ENCODE measurements at regions not wholly inside any gene's neighbourhood (a gene's known extent, or its start where the extent isn't known, plus 50 kb on each side); places are given as distances from the start of the nearest gene placed in this dataset.

GRCh38 chr20:40835321-40835720 lies 146.3 kb upstream of the MAFB start:
- Histone ChIP-seq H3K27ac (ENCODE audit: low read depth in 2 of 2, low read length in 1 of 2) (no peak overlapping the region), H3K4me1 (ENCODE audit: control insufficient read depth in 2 of 2, insufficient read depth in 2 of 2, low read length in 1 of 2) (no peaks in the 10 kb centered on the region), H3K9me3 (ENCODE audit: control insufficient read depth in 2 of 2, insufficient read depth in 1 of 2, low read depth in 1 of 2, low read length in 1 of 2) (peaks cover 2 to 9% of the 10 kb centered on the region in 2 donors), H3K27me3 (ENCODE audit: control insufficient read depth in 1 of 2, insufficient read depth in 2 of 2, low read length in 2 of 2) (no peaks in the 10 kb centered on the region), H3K36me3 (ENCODE audit: control insufficient read depth in 2 of 2, insufficient read depth in 2 of 2, low read length in 1 of 2) (no peaks in the 10 kb centered on the region), H3K4me3 (ENCODE audit: low read depth in 1 of 2, low read length in 2 of 2) (no peak overlapping the region)
- 56 to 65% methylated on average over 5 of the region's 5 CpGs for WGBS, 2 donors

- no peak overlapping the region for H3K27ac ChIP-seq (ENCODE audit: low read depth in 2 of 2, low read length in 1 of 2)
- 74 to 77% methylated on average over 3 of the region's 3 CpGs for WGBS, 2 donors
Measured at GRCh38 chr20:40838509-40838908, 149.5 kb upstream of the MAFB start.

GRCh38 chr20:40843251-40843650 lies 154.2 kb upstream of the MAFB start:
- H3K27me3 ChIP-seq (ENCODE audit: control insufficient read depth in 1 of 2, insufficient read depth in 2 of 2, low read length in 2 of 2): no peaks in the 10 kb centered on the region
- 25 to 28% methylated on average over 1 of the region's 1 CpG for WGBS, 2 donors
- H3K4me1 ChIP-seq (ENCODE audit: control insufficient read depth in 2 of 2, insufficient read depth in 2 of 2, low read length in 1 of 2): no peaks in the 10 kb centered on the region

More at GRCh38 chr20:40838509-40838908, 149.5 kb upstream of the MAFB start:
- no peak overlapping the region for H3K4me3 ChIP-seq (ENCODE audit: low read depth in 1 of 2, low read length in 2 of 2)
- H3K27me3 ChIP-seq (ENCODE audit: control insufficient read depth in 1 of 2, insufficient read depth in 2 of 2, low read length in 2 of 2): no peaks in the 10 kb centered on the region
- peaks cover 2 to 6% of the 10 kb centered on the region in 2 donors for H3K9me3 ChIP-seq (ENCODE audit: control insufficient read depth in 2 of 2, insufficient read depth in 1 of 2, low read depth in 1 of 2, low read length in 1 of 2)
- H3K36me3 ChIP-seq (ENCODE audit: control insufficient read depth in 2 of 2, insufficient read depth in 2 of 2, low read length in 1 of 2): no peaks in the 10 kb centered on the region
- no peaks in the 10 kb centered on the region for H3K4me1 ChIP-seq (ENCODE audit: control insufficient read depth in 2 of 2, insufficient read depth in 2 of 2, low read length in 1 of 2)

GRCh38 chr20:40844332-40844731 lies 155.3 kb upstream of the MAFB start:
- Histone ChIP-seq H3K27ac (ENCODE audit: low read depth in 2 of 2, low read length in 1 of 2) (no peak overlapping the region), H3K4me1 (ENCODE audit: control insufficient read depth in 2 of 2, insufficient read depth in 2 of 2, low read length in 1 of 2) (peaks cover 0 to 5% of the 10 kb centered on the region in 2 donors), H3K36me3 (ENCODE audit: control insufficient read depth in 2 of 2, insufficient read depth in 2 of 2, low read length in 1 of 2) (no peaks in the 10 kb centered on the region), H3K4me3 (ENCODE audit: low read depth in 1 of 2, low read length in 2 of 2) (no peak overlapping the region), H3K27me3 (ENCODE audit: control insufficient read depth in 1 of 2, insufficient read depth in 2 of 2, low read length in 2 of 2) (no peaks in the 10 kb centered on the region), H3K9me3 (ENCODE audit: control insufficient read depth in 2 of 2, insufficient read depth in 1 of 2, low read depth in 1 of 2, low read length in 1 of 2) (peaks cover 0 to 4% of the 10 kb centered on the region in 2 donors)
- WGBS, 2 donors: 80 to 85% methylated on average over 7 of the region's 7 CpGs

More at GRCh38 chr20:40843251-40843650, 154.2 kb upstream of the MAFB start:
- H3K9me3 ChIP-seq (ENCODE audit: control insufficient read depth in 2 of 2, insufficient read depth in 1 of 2, low read depth in 1 of 2, low read length in 1 of 2): peaks cover 0 to 4% of the 10 kb centered on the region in 2 donors
- no peak overlapping the region for H3K4me3 ChIP-seq (ENCODE audit: low read depth in 1 of 2, low read length in 2 of 2)
- H3K27ac ChIP-seq (ENCODE audit: low read depth in 2 of 2, low read length in 1 of 2): no peak overlapping the region
- H3K36me3 ChIP-seq (ENCODE audit: control insufficient read depth in 2 of 2, insufficient read depth in 2 of 2, low read length in 1 of 2): no peaks in the 10 kb centered on the region

DNA sequence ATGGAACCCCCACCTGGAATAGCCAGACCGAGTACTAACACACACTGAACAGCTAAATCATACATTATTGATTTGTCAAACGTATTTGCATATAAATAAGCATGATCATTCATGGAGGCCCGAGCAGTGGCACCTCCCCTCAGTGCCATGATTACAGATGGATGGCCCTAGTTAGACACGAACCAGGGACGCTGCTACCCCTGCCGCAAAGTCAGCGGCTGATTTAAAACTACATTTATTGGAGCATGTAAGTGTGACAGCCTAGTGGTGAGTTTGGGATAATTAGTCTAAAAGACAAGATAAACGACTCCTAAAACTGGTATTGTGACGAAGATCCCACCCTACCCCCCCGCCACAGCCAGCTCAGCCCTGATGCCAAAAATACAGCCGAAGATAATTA lies 159.1 kb upstream of the MAFB start:
- WGBS, 2 donors: 59 to 61% methylated on average over 11 of the region's 11 CpGs
- H3K4me3 ChIP-seq (ENCODE audit: low read depth in 1 of 2, low read length in 2 of 2): no peak overlapping the region
- peaks cover 0 to 5% of the 10 kb centered on the region in 2 donors for H3K4me1 ChIP-seq (ENCODE audit: control insufficient read depth in 2 of 2, insufficient read depth in 2 of 2, low read length in 1 of 2)
- H3K9me3 ChIP-seq (ENCODE audit: control insufficient read depth in 2 of 2, insufficient read depth in 1 of 2, low read depth in 1 of 2, low read length in 1 of 2): peaks cover 0 to 4% of the 10 kb centered on the region in 2 donors
- no peaks in the 10 kb centered on the region for H3K36me3 ChIP-seq (ENCODE audit: control insufficient read depth in 2 of 2, insufficient read depth in 2 of 2, low read length in 1 of 2)
- H3K27ac ChIP-seq (ENCODE audit: low read depth in 2 of 2, low read length in 1 of 2): no peak overlapping the region
- H3K27me3 ChIP-seq (ENCODE audit: control insufficient read depth in 1 of 2, insufficient read depth in 2 of 2, low read length in 2 of 2): no peaks in the 10 kb centered on the region

GRCh38 chr20:40848526-40848925 lies 159.5 kb upstream of the MAFB start:
- H3K9me3 ChIP-seq (ENCODE audit: control insufficient read depth in 2 of 2, insufficient read depth in 1 of 2, low read depth in 1 of 2, low read length in 1 of 2): peaks cover 0 to 4% of the 10 kb centered on the region in 2 donors
- peak overlapping the region in 1 of 2 donors; percentile 27 for H3K27ac ChIP-seq (ENCODE audit: low read depth in 2 of 2, low read length in 1 of 2)
- H3K27me3 ChIP-seq (ENCODE audit: control insufficient read depth in 1 of 2, insufficient read depth in 2 of 2, low read length in 2 of 2): no peaks in the 10 kb centered on the region
- H3K4me1 ChIP-seq (ENCODE audit: control insufficient read depth in 2 of 2, insufficient read depth in 2 of 2, low read length in 1 of 2): peaks cover 0 to 5% of the 10 kb centered on the region in 2 donors
- no peaks in the 10 kb centered on the region for H3K36me3 ChIP-seq (ENCODE audit: control insufficient read depth in 2 of 2, insufficient read depth in 2 of 2, low read length in 1 of 2)
- WGBS, 2 donors: 39 to 53% methylated on average over 9 of the region's 9 CpGs
- H3K4me3 ChIP-seq (ENCODE audit: low read depth in 1 of 2, low read length in 2 of 2): no peak overlapping the region

DNA sequence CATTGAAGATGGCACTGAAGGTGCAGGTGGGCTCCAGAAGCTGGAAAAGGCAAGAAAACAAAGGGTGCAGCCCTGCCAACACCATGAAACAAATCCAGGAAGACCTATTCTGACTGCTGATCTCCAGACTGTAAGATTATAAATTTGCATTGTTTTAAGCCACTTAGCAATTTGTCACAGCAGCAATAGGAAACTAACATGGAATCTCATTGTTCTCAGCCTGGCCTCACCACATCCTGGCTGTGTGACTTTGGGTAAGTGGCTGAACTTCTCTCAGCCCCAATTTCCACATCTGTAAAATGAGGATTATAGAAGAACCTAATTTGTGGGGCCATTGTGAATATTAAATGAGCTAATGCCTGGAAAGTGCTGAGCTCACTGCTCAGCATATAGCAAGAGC lies 160.4 kb upstream of the MAFB start:
- Histone ChIP-seq H3K27ac (ENCODE audit: low read depth in 2 of 2, low read length in 1 of 2) (no peak overlapping the region), H3K27me3 (ENCODE audit: control insufficient read depth in 1 of 2, insufficient read depth in 2 of 2, low read length in 2 of 2) (no peaks in the 10 kb centered on the region), H3K36me3 (ENCODE audit: control insufficient read depth in 2 of 2, insufficient read depth in 2 of 2, low read length in 1 of 2) (no peaks in the 10 kb centered on the region), H3K4me3 (ENCODE audit: low read depth in 1 of 2, low read length in 2 of 2) (no peak overlapping the region), H3K9me3 (ENCODE audit: control insufficient read depth in 2 of 2, insufficient read depth in 1 of 2, low read depth in 1 of 2, low read length in 1 of 2) (peaks cover 0 to 4% of the 10 kb centered on the region in 2 donors), H3K4me1 (ENCODE audit: control insufficient read depth in 2 of 2, insufficient read depth in 2 of 2, low read length in 1 of 2) (peaks cover 0 to 5% of the 10 kb centered on the region in 2 donors)

DNA sequence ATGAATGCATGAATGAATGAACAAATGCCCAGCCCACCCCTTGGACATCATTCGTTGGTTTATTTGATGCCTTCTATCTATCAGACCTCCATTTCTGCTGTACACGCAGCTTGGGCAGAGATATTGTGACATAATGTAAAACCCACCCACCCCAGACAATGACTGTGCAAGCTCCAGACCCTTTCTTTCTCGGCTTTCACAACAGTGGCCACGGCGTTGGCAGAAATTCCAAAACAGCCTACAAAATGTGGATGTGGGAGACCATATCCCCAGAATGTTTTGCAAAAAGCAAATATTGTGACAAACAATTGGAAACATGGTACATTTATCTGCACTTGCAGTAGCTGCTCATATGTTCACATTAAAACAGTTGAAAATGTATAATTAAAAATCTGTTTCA lies 162.0 kb upstream of the MAFB start:
- Histone ChIP-seq H3K4me1 (ENCODE audit: control insufficient read depth in 2 of 2, insufficient read depth in 2 of 2, low read length in 1 of 2) (peaks cover 0 to 5% of the 10 kb centered on the region in 2 donors), H3K27me3 (ENCODE audit: control insufficient read depth in 1 of 2, insufficient read depth in 2 of 2, low read length in 2 of 2) (no peaks in the 10 kb centered on the region), H3K9me3 (ENCODE audit: control insufficient read depth in 2 of 2, insufficient read depth in 1 of 2, low read depth in 1 of 2, low read length in 1 of 2) (peaks cover 0 to 2% of the 10 kb centered on the region in 2 donors), H3K4me3 (ENCODE audit: low read depth in 1 of 2, low read length in 2 of 2) (no peak overlapping the region), H3K36me3 (ENCODE audit: control insufficient read depth in 2 of 2, insufficient read depth in 2 of 2, low read length in 1 of 2) (no peaks in the 10 kb centered on the region), H3K27ac (ENCODE audit: low read depth in 2 of 2, low read length in 1 of 2) (no peak overlapping the region)
- WGBS, 2 donors: 80 to 87% methylated on average over 5 of the region's 5 CpGs

- no peaks in the 10 kb centered on the region for H3K36me3 ChIP-seq (ENCODE audit: control insufficient read depth in 2 of 2, insufficient read depth in 2 of 2, low read length in 1 of 2)
- H3K27ac ChIP-seq (ENCODE audit: low read depth in 2 of 2, low read length in 1 of 2): no peak overlapping the region
- H3K4me3 ChIP-seq (ENCODE audit: low read depth in 1 of 2, low read length in 2 of 2): no peak overlapping the region
- no peaks in the 10 kb centered on the region for H3K4me1 ChIP-seq (ENCODE audit: control insufficient read depth in 2 of 2, insufficient read depth in 2 of 2, low read length in 1 of 2)
- WGBS, 2 donors: 60 to 66% methylated on average over 1 of the region's 1 CpG
- H3K27me3 ChIP-seq (ENCODE audit: control insufficient read depth in 1 of 2, insufficient read depth in 2 of 2, low read length in 2 of 2): no peaks in the 10 kb centered on the region
- no peaks in the 10 kb centered on the region for H3K9me3 ChIP-seq (ENCODE audit: control insufficient read depth in 2 of 2, insufficient read depth in 1 of 2, low read depth in 1 of 2, low read length in 1 of 2)
Measured at GRCh38 chr20:40855269-40855668, 166.2 kb upstream of the MAFB start.

DNA sequence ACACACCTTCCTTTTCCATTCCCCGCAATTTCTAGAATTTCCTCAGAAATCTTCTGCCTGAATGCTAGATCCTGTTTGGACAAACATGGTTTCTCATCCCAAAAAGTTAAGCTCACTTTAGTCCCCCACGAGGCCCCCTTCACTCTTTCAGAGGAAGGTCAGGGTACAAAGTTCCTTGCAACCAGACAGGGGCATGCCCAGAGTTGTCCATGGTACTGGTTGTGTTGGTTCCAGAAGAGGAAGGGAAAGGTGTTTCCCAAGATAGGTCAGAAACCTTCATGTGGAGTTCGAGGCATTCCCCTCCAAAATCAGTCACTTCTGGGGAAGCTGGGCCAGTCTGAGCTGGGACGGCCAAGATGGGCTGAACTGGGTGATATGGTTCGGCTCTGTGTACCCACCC lies 167.6 kb upstream of the MAFB start:
- H3K27me3 ChIP-seq (ENCODE audit: control insufficient read depth in 1 of 2, insufficient read depth in 2 of 2, low read length in 2 of 2): no peaks in the 10 kb centered on the region
- no peaks in the 10 kb centered on the region for H3K4me1 ChIP-seq (ENCODE audit: control insufficient read depth in 2 of 2, insufficient read depth in 2 of 2, low read length in 1 of 2)
- WGBS, 2 donors: 84 to 87% methylated on average over 5 of the region's 5 CpGs
- H3K9me3 ChIP-seq (ENCODE audit: control insufficient read depth in 2 of 2, insufficient read depth in 1 of 2, low read depth in 1 of 2, low read length in 1 of 2): no peaks in the 10 kb centered on the region
- H3K36me3 ChIP-seq (ENCODE audit: control insufficient read depth in 2 of 2, insufficient read depth in 2 of 2, low read length in 1 of 2): no peaks in the 10 kb centered on the region
- H3K4me3 ChIP-seq (ENCODE audit: low read depth in 1 of 2, low read length in 2 of 2): no peak overlapping the region
- no peak overlapping the region for H3K27ac ChIP-seq (ENCODE audit: low read depth in 2 of 2, low read length in 1 of 2)
